K562 (cell line): ENCODE measurements at regions not wholly inside any gene's neighbourhood (a gene's known extent, or its start where the extent isn't known, plus 50 kb on each side); places are given as distances from the start of the nearest gene placed in this dataset.

Source experiments
- NFYB ChIP-seq: IDR thresholded peaks from 2 replicates; pipeline ENCODE4 v1.6.1; 2011; ENCODE audit warnings: mild to moderate bottlenecking, moderate library complexity; ENCODE audit not compliant: insufficient read length; ENCODE audit errors: extremely low read depth
- PTBP1 ChIP-seq: fragments of 200-400 bp; formaldehyde crosslinking; IDR thresholded peaks from 2 replicates; pipeline ENCODE4 v1.6.1; 2017; ENCODE audit warnings: low read depth, low read length
- RFX7 ChIP-seq: fragments of 250-450 bp; sonication (Bioruptor Pico); IDR thresholded peaks from 2 replicates; pipeline ENCODE4 v1.5.1; 2021; ENCODE audit warnings: mild to moderate bottlenecking
- ZNF133 ChIP-seq: fragments of 250-450 bp; sonication (Bioruptor Pico); IDR thresholded peaks from 2 replicates; pipeline ENCODE4 v1.4.0; 2020; ENCODE audit warnings: mild to moderate bottlenecking
- TF ChIP-seq, protein P1 (sequence below), 3 experiments: IDR thresholded peaks in 2 of 3; conservative IDR thresholded peaks in 1 of 3; 2 replicates each; pipeline ENCODE4 v1.5.1; 2011 to 2012; ENCODE audit warnings: low read length in 3 of 3, mild to moderate bottlenecking in 3 of 3, control low read depth in 2 of 3, improper control_type of control experiment in 1 of 3, inconsistent platforms in 1 of 3, low read depth in 1 of 3, mixed read lengths in 1 of 3, moderate library complexity in 1 of 3; ENCODE audit not compliant: insufficient read depth in 2 of 3

DNA sequence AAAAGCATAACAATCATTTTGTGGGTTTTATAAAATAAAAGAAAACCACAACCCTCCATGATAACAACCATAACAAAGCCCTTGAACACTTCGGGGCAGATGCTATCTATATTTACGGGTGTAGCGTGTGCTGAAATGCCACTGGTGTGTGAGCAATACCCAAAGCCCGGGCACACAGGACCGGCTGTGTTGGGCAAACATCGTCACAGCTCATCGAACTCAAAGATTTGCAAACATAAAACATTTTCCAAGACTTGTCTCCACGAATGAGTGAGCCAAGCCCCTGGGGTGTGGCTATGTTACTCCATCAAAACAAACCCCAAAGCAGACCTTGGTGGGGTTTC, 290.2 kb downstream of the LPIN1 start:
- TF ChIP-seq, protein P1, sequence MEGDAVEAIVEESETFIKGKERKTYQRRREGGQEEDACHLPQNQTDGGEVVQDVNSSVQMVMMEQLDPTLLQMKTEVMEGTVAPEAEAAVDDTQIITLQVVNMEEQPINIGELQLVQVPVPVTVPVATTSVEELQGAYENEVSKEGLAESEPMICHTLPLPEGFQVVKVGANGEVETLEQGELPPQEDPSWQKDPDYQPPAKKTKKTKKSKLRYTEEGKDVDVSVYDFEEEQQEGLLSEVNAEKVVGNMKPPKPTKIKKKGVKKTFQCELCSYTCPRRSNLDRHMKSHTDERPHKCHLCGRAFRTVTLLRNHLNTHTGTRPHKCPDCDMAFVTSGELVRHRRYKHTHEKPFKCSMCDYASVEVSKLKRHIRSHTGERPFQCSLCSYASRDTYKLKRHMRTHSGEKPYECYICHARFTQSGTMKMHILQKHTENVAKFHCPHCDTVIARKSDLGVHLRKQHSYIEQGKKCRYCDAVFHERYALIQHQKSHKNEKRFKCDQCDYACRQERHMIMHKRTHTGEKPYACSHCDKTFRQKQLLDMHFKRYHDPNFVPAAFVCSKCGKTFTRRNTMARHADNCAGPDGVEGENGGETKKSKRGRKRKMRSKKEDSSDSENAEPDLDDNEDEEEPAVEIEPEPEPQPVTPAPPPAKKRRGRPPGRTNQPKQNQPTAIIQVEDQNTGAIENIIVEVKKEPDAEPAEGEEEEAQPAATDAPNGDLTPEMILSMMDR (IDR thresholded peaks at IDR 0.05 in 2 of 3, conservative IDR thresholded peaks at IDR 0.05 in 1 of 3; ENCODE audit: insufficient read depth in 2 of 3, low read depth in 1 of 3, low read length in 3 of 3): no peak
- no peak for TF ChIP-seq PTBP1
- no peak for TF ChIP-seq RFX7 (CRISPR knock-in tag)
- no peak for TF ChIP-seq NFYB
- no peak for TF ChIP-seq ZNF133 (CRISPR knock-in tag)
